ENCODE measurements at regions not wholly inside any gene's neighbourhood (a gene's known extent, or its start where the extent isn't known, plus 50 kb on each side); places are given as distances from the start of the nearest gene placed in this dataset.

GRCh38 chr9:100774962-100775361, 197.1 kb downstream of the CAVIN4 start (continued):
- TF ChIP-seq SKIL (IDR thresholded peaks at IDR 0.05; ENCODE audit: low read depth, poor library complexity, severe bottlenecking) (no peak), SIX5 (IDR thresholded peaks at IDR 0.05; ENCODE audit: low read depth, low read length, severe bottlenecking) (no peak), FOS (IDR thresholded peaks at IDR 0.05; ENCODE audit: borderline replicate concordance, extremely low read depth, insufficient read length) (no peak)

GRCh38 chr9:100775912-100776311, 198.0 kb downstream of the CAVIN4 start:
- no peak for DNase-seq (ENCODE audit: low read depth, low spot score)
- Histone ChIP-seq H2AFZ (ENCODE audit: control insufficient read depth, low read depth, low read length) (no peak overlapping the region), H3K4me1 (ENCODE audit: control insufficient read depth, insufficient read depth, low read length) (no peaks in the 10 kb centered on the region), H3K9me3 (replicated peaks; ENCODE audit: control insufficient read depth, insufficient read depth, low read length) (no peaks in the 10 kb centered on the region), H3K27ac (ENCODE audit: control insufficient read depth, insufficient read depth) (no peak overlapping the region), H3K36me3 (ENCODE audit: control insufficient read depth in 2 of 2, insufficient read depth in 2 of 2, low read length in 1 of 2) (no peaks in the 10 kb centered on the region), H3K79me2 (ENCODE audit: control insufficient read depth, insufficient read depth, low read length) (no peaks in the 10 kb centered on the region), H4K20me1 (ENCODE audit: control insufficient read depth, insufficient read depth) (no peaks in the 10 kb centered on the region), H3K27me3 (replicated peaks in 1 of 2; ENCODE audit: control insufficient read depth in 2 of 2, insufficient read depth in 2 of 2, low read length in 1 of 2) (no peaks in the 10 kb centered on the region), H3K4me3 (no peak overlapping the region), H3K4me2 (ENCODE audit: control insufficient read depth, insufficient read depth) (no peak overlapping the region), H3K9ac (ENCODE audit: control insufficient read depth, insufficient read depth, low read length) (no peak overlapping the region)
- no peak for FAIRE-seq
- intact Hi-C loops (cut with micrococcal nuclease; ENCODE audit: unreplicated experiment), result no loop called here
- WGBS (ENCODE audit: insufficient coverage, insufficient replicate concordance, low lambda C conversion rate, missing lambda C conversion rate), result 0% methylated on average over 1 of the region's 1 CpG
- ChIA-PET RAD21 (ENCODE audit: unreplicated experiment) (no interaction called here), POLR2A (no interaction called here), SMC1A (ENCODE audit: uncharacterized antibody, unreplicated experiment) (no interaction called here), CTCF (no interaction called here)
- in situ Hi-C loops (cut with MboI), result no loop called here
- no peak for ATAC-seq
- no TSS peak for BruUV-seq (replicated peaks)
- TF ChIP-seq JUND (IDR thresholded peaks at IDR 0.05; ENCODE audit: low read depth, low read length), result no peak
- no peak for TF ChIP-seq CTCF (IDR thresholded peaks at IDR 0.05 in 2 of 3, conservative IDR thresholded peaks at IDR 0.05 in 1 of 3; ENCODE audit: control insufficient read depth in 2 of 3, extremely low read depth in 1 of 3, insufficient read depth in 1 of 3, low read depth in 3 of 3, low read length in 3 of 3)
- TF ChIP-seq NBN (IDR thresholded peaks at IDR 0.05), result no peak
- TF ChIP-seq NKRF (conservative IDR thresholded peaks at IDR 0.05), result no peak
- no peak for TF ChIP-seq TCF3 (IDR thresholded peaks at IDR 0.05; ENCODE audit: borderline replicate concordance, insufficient read depth, low read depth, low read length)
- TF ChIP-seq SIX5 (IDR thresholded peaks at IDR 0.05; ENCODE audit: low read depth, low read length, severe bottlenecking), result no peak
- no peak for TF ChIP-seq SREBF2 (IDR thresholded peaks at IDR 0.05; ENCODE audit: low read length)
- TF ChIP-seq REST (IDR thresholded peaks at IDR 0.05; ENCODE audit: low read depth, low read length), result no peak
- TF ChIP-seq TARDBP (IDR thresholded peaks at IDR 0.05; ENCODE audit: borderline replicate concordance), result no peak
- no peak for TF ChIP-seq PAX8 (IDR thresholded peaks at IDR 0.05)
- TF ChIP-seq MYC (IDR thresholded peaks at IDR 0.05; ENCODE audit: insufficient read depth, insufficient read length, insufficient replicate concordance, low read length, severe bottlenecking), result no peak
